ENCODE measurements at regions not wholly inside any gene's neighbourhood (a gene's known extent, or its start where the extent isn't known, plus 50 kb on each side); places are given as distances from the start of the nearest gene placed in this dataset.

GRCh38 chr5:120380644-120381043 lies 83.5 kb upstream of the PRR16 start:
- DNase-seq (ENCODE audit: low read depth in 4 of 4, low spot score in 3 of 4), result no peak

- DNase-seq (ENCODE audit: low read depth in 4 of 4, low spot score in 3 of 4), result no peak
Observed at GRCh38 chr5:120382833-120383232, 81.3 kb upstream of the PRR16 start.

DNA sequence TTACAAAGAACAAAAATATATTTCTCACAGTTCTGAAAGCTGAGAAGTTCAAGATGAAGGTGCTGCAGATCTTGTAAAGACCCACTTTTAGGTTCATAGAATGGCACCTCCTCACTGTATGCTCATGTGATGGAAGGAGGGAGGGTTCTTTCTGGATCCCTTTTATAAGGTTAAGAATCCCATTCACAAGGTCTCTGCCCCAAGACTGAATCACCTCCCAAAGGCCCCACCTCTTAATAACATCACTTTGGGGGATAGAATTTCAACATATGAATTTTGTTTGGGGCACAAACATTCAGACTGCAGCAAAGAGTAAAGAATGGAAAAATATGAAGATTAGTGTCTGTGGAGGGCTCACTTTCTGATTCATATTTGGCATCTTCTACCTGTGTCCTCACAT lies 77.1 kb upstream of the PRR16 start:
- DNase-seq (ENCODE audit: low read depth in 4 of 4, low spot score in 3 of 4), result no peak

- DNase-seq (ENCODE audit: low read depth in 4 of 4, low spot score in 3 of 4), result no peak
Observed at GRCh38 chr5:120388016-120388781, 75.9 kb upstream of the PRR16 start.

DNA sequence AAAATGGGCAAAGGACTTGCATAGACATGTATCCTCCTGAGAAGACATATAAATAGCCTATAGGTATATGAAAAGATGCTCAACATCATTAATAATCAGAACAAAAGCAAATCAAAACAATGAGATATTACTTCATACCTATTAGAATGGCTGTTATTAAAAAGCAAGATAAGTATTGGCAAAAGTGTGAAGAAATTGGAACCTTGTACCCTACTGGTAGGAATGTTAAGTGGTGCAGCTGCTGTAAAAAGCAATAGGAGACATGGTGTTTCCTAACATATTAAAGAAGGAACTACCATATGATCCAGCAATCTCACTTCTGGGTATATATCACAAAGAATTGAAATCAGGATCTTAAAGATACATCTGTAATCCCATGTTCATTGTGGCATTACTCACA lies 69.8 kb upstream of the PRR16 start:
- no peak for DNase-seq (ENCODE audit: low read depth in 4 of 4, low spot score in 3 of 4)

DNA sequence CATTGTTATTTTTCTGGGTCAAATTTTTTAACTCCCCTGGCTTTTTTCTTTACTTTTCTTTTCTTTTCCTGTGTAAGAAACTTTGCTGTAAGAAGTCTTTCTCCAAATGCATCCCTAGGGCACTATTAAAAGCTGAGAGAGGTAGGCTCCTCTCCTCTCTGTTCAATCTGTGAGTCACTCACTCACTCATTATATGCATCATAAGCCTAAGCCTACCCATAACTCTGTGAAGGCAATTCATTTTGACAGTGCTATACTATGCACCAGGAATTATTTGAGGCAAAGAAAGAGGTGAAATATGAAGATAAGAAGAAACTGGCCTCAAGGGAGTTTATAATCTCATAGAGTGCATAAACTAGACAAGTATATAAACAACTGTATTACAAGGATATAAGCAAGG lies 67.9 kb upstream of the PRR16 start:
- DNase-seq (ENCODE audit: low read depth in 4 of 4, low spot score in 3 of 4), result no peak

DNA sequence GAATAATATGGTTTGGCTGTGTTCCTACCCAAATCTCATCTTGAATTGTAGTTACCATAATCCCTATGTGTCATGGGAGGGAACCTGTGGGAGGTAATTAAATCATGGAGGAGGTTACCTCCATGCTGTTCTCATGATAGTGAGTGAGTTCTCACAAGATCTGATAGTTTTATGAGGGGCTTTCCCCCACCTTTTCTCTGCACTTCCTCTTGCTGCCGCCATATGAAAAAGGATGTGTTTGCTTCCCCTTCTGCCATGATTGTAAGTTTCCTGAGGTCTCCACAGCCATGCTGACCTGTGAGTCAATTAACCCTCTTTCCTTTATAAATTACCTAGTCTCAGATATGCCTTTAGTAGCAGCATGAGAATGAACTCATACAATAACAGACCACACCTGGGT lies 63.7 kb upstream of the PRR16 start:
- no peak for DNase-seq (ENCODE audit: low read depth in 4 of 4, low spot score in 3 of 4)

DNA sequence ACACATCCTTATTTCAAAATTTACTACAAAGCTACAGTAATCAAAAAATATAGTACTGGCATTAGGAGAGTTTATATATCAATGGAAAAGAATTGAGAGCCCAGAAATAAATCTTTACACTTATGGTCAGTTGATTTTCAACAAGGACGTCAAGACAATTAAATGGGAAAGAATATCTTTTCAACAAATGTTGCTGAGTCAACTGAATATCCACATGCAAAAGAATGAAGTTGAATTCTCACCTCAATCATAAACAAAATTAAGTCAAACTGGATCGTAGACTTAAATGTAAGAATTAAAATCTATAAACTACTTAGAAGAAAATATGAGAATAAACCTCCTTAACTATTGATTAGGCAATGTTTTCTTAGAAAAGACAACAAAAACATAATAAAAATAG lies 61.5 kb upstream of the PRR16 start:
- no peak for DNase-seq (ENCODE audit: low read depth in 4 of 4, low spot score in 3 of 4)

GRCh38 chr5:120405286-120405864 lies 58.7 kb upstream of the PRR16 start:
- no peak for DNase-seq (ENCODE audit: low read depth in 4 of 4, low spot score in 3 of 4)

GRCh38 chr5:120405923-120406322 lies 58.2 kb upstream of the PRR16 start:
- DNase-seq (ENCODE audit: low read depth in 4 of 4, low spot score in 3 of 4), result no peak

GRCh38 chr5:120413686-120414085 lies 50.4 kb upstream of the PRR16 start:
- no peak for DNase-seq (ENCODE audit: low read depth in 4 of 4, low spot score in 3 of 4)
